ENCODE measurements at regions not wholly inside any gene's neighbourhood (a gene's known extent, or its start where the extent isn't known, plus 50 kb on each side); places are given as distances from the start of the nearest gene placed in this dataset.
"Not testable (repeated sequence)": the region's sequence is repeated elsewhere in the genome, so short reads cannot be mapped to it uniquely, and the experiment has no call there.

- no peaks in the 10 kb centered on the region for H3K27me3 ChIP-seq (ENCODE audit: control insufficient read depth in 1 of 2, insufficient read depth in 2 of 2, low read length in 2 of 2)
- no peaks in the 10 kb centered on the region for H3K9me3 ChIP-seq (ENCODE audit: control insufficient read depth in 2 of 2, insufficient read depth in 1 of 2, low read depth in 1 of 2, low read length in 1 of 2)
- 27 to 36% methylated on average over 2 of the region's 2 CpGs for WGBS, 2 donors
- H3K4me3 ChIP-seq (ENCODE audit: low read depth in 1 of 2, low read length in 2 of 2) = no peak overlapping the region
- no peaks in the 10 kb centered on the region for H3K36me3 ChIP-seq (ENCODE audit: control insufficient read depth in 2 of 2, insufficient read depth in 2 of 2, low read length in 1 of 2)
- no peaks in the 10 kb centered on the region for H3K4me1 ChIP-seq (ENCODE audit: control insufficient read depth in 2 of 2, insufficient read depth in 2 of 2, low read length in 1 of 2)
- no peak overlapping the region for H3K27ac ChIP-seq (ENCODE audit: low read depth in 2 of 2, low read length in 1 of 2)
Observed at GRCh38 chr5:126274076-126274762, 149.0 kb upstream of the GRAMD2B start.

- no peaks in the 10 kb centered on the region for H3K27me3 ChIP-seq (ENCODE audit: control insufficient read depth in 1 of 2, insufficient read depth in 2 of 2, low read length in 2 of 2)
- no peaks in the 10 kb centered on the region for H3K9me3 ChIP-seq (ENCODE audit: control insufficient read depth in 2 of 2, insufficient read depth in 1 of 2, low read depth in 1 of 2, low read length in 1 of 2)
- no peaks in the 10 kb centered on the region for H3K36me3 ChIP-seq (ENCODE audit: control insufficient read depth in 2 of 2, insufficient read depth in 2 of 2, low read length in 1 of 2)
- H3K27ac ChIP-seq (ENCODE audit: low read depth in 2 of 2, low read length in 1 of 2) = no peak overlapping the region
- H3K4me1 ChIP-seq (ENCODE audit: control insufficient read depth in 2 of 2, insufficient read depth in 2 of 2, low read length in 1 of 2) = no peaks in the 10 kb centered on the region
- 29 to 54% methylated on average over 3 of the region's 3 CpGs for WGBS, 2 donors
- H3K4me3 ChIP-seq (ENCODE audit: low read depth in 1 of 2, low read length in 2 of 2) = no peak overlapping the region
Observed at GRCh38 chr5:126274763-126275125, 148.5 kb upstream of the GRAMD2B start.

GRCh38 chr5:126277762-126278161, 145.4 kb upstream of the GRAMD2B start:
- no peak overlapping the region for H3K4me3 ChIP-seq (ENCODE audit: low read depth in 1 of 2, low read length in 2 of 2)
- H3K27me3 ChIP-seq (ENCODE audit: control insufficient read depth in 1 of 2, insufficient read depth in 2 of 2, low read length in 2 of 2) = no peaks in the 10 kb centered on the region

GRCh38 chr5:126280343-126280742, 142.9 kb upstream of the GRAMD2B start:
- Histone ChIP-seq H3K27me3 (ENCODE audit: control insufficient read depth in 1 of 2, insufficient read depth in 2 of 2, low read length in 2 of 2) (no peaks in the 10 kb centered on the region), H3K4me1 (ENCODE audit: control insufficient read depth in 2 of 2, insufficient read depth in 2 of 2, low read length in 1 of 2) (no peaks in the 10 kb centered on the region), H3K4me3 (ENCODE audit: low read depth in 1 of 2, low read length in 2 of 2) (no peak overlapping the region), H3K36me3 (ENCODE audit: control insufficient read depth in 2 of 2, insufficient read depth in 2 of 2, low read length in 1 of 2) (no peaks in the 10 kb centered on the region), H3K9me3 (ENCODE audit: control insufficient read depth in 2 of 2, insufficient read depth in 1 of 2, low read depth in 1 of 2, low read length in 1 of 2) (no peaks in the 10 kb centered on the region), H3K27ac (ENCODE audit: low read depth in 2 of 2, low read length in 1 of 2) (no peak overlapping the region)
- 67 to 75% methylated on average over 1 of the region's 1 CpG for WGBS, 2 donors

More at GRCh38 chr5:126277762-126278161, 145.4 kb upstream of the GRAMD2B start:
- H3K4me1 ChIP-seq (ENCODE audit: control insufficient read depth in 2 of 2, insufficient read depth in 2 of 2, low read length in 1 of 2) = no peaks in the 10 kb centered on the region
- no peaks in the 10 kb centered on the region for H3K9me3 ChIP-seq (ENCODE audit: control insufficient read depth in 2 of 2, insufficient read depth in 1 of 2, low read depth in 1 of 2, low read length in 1 of 2)
- no peak overlapping the region for H3K27ac ChIP-seq (ENCODE audit: low read depth in 2 of 2, low read length in 1 of 2)
- H3K36me3 ChIP-seq (ENCODE audit: control insufficient read depth in 2 of 2, insufficient read depth in 2 of 2, low read length in 1 of 2) = no peaks in the 10 kb centered on the region

- Histone ChIP-seq H3K4me1 (ENCODE audit: control insufficient read depth in 2 of 2, insufficient read depth in 2 of 2, low read length in 1 of 2) (no peaks in the 10 kb centered on the region), H3K36me3 (ENCODE audit: control insufficient read depth in 2 of 2, insufficient read depth in 2 of 2, low read length in 1 of 2) (no peaks in the 10 kb centered on the region), H3K27me3 (ENCODE audit: control insufficient read depth in 1 of 2, insufficient read depth in 2 of 2, low read length in 2 of 2) (no peaks in the 10 kb centered on the region), H3K27ac (ENCODE audit: low read depth in 2 of 2, low read length in 1 of 2) (no peak overlapping the region), H3K9me3 (ENCODE audit: control insufficient read depth in 2 of 2, insufficient read depth in 1 of 2, low read depth in 1 of 2, low read length in 1 of 2) (no peaks in the 10 kb centered on the region), H3K4me3 (ENCODE audit: low read depth in 1 of 2, low read length in 2 of 2) (no peak overlapping the region)
Observed at GRCh38 chr5:126280846-126281245, 142.4 kb upstream of the GRAMD2B start.

GRCh38 chr5:126284977-126285696, 138.1 kb upstream of the GRAMD2B start:
- Histone ChIP-seq H3K36me3 (ENCODE audit: control insufficient read depth in 2 of 2, insufficient read depth in 2 of 2, low read length in 1 of 2) (no peaks in the 10 kb centered on the region), H3K4me3 (ENCODE audit: low read depth in 1 of 2, low read length in 2 of 2) (no peak overlapping the region), H3K27me3 (ENCODE audit: control insufficient read depth in 1 of 2, insufficient read depth in 2 of 2, low read length in 2 of 2) (no peaks in the 10 kb centered on the region), H3K27ac (ENCODE audit: low read depth in 2 of 2, low read length in 1 of 2) (no peak overlapping the region), H3K4me1 (ENCODE audit: control insufficient read depth in 2 of 2, insufficient read depth in 2 of 2, low read length in 1 of 2) (no peaks in the 10 kb centered on the region), H3K9me3 (ENCODE audit: control insufficient read depth in 2 of 2, insufficient read depth in 1 of 2, low read depth in 1 of 2, low read length in 1 of 2) (no peaks in the 10 kb centered on the region)
- 51 to 66% methylated on average over 6 of the region's 6 CpGs for WGBS, 2 donors

GRCh38 chr5:126296121-126296520, 127.1 kb upstream of the GRAMD2B start:
- not testable (repeated sequence) for H3K9me3 ChIP-seq (ENCODE audit: control insufficient read depth in 2 of 2, insufficient read depth in 1 of 2, low read depth in 1 of 2, low read length in 1 of 2); H3K27me3 ChIP-seq (ENCODE audit: control insufficient read depth in 1 of 2, insufficient read depth in 2 of 2, low read length in 2 of 2); H3K36me3 ChIP-seq (ENCODE audit: control insufficient read depth in 2 of 2, insufficient read depth in 2 of 2, low read length in 1 of 2); H3K4me3 ChIP-seq (ENCODE audit: low read depth in 1 of 2, low read length in 2 of 2); H3K27ac ChIP-seq (ENCODE audit: low read depth in 2 of 2, low read length in 1 of 2); H3K4me1 ChIP-seq (ENCODE audit: control insufficient read depth in 2 of 2, insufficient read depth in 2 of 2, low read length in 1 of 2)
- WGBS, 2 donors = 92 to 94% methylated on average over 2 of the region's 3 CpGs

GRCh38 chr5:126300293-126300692, 122.9 kb upstream of the GRAMD2B start:
- no peaks in the 10 kb centered on the region for H3K27me3 ChIP-seq (ENCODE audit: control insufficient read depth in 1 of 2, insufficient read depth in 2 of 2, low read length in 2 of 2)
- no peak overlapping the region for H3K4me3 ChIP-seq (ENCODE audit: low read depth in 1 of 2, low read length in 2 of 2)
- no peaks in the 10 kb centered on the region for H3K9me3 ChIP-seq (ENCODE audit: control insufficient read depth in 2 of 2, insufficient read depth in 1 of 2, low read depth in 1 of 2, low read length in 1 of 2)
- H3K27ac ChIP-seq (ENCODE audit: low read depth in 2 of 2, low read length in 1 of 2) = no peak overlapping the region
- H3K36me3 ChIP-seq (ENCODE audit: control insufficient read depth in 2 of 2, insufficient read depth in 2 of 2, low read length in 1 of 2) = no peaks in the 10 kb centered on the region
- H3K4me1 ChIP-seq (ENCODE audit: control insufficient read depth in 2 of 2, insufficient read depth in 2 of 2, low read length in 1 of 2) = no peaks in the 10 kb centered on the region
- 90 to 94% methylated on average over 3 of the region's 3 CpGs for WGBS, 2 donors

GRCh38 chr5:126301056-126301455, 122.2 kb upstream of the GRAMD2B start:
- 77 to 83% methylated on average over 3 of the region's 3 CpGs for WGBS, 2 donors
- Histone ChIP-seq H3K36me3 (ENCODE audit: control insufficient read depth in 2 of 2, insufficient read depth in 2 of 2, low read length in 1 of 2) (no peaks in the 10 kb centered on the region), H3K4me1 (ENCODE audit: control insufficient read depth in 2 of 2, insufficient read depth in 2 of 2, low read length in 1 of 2) (no peaks in the 10 kb centered on the region), H3K27me3 (ENCODE audit: control insufficient read depth in 1 of 2, insufficient read depth in 2 of 2, low read length in 2 of 2) (no peaks in the 10 kb centered on the region), H3K9me3 (ENCODE audit: control insufficient read depth in 2 of 2, insufficient read depth in 1 of 2, low read depth in 1 of 2, low read length in 1 of 2) (no peaks in the 10 kb centered on the region), H3K27ac (ENCODE audit: low read depth in 2 of 2, low read length in 1 of 2) (no peak overlapping the region), H3K4me3 (ENCODE audit: low read depth in 1 of 2, low read length in 2 of 2) (no peak overlapping the region)

- no peak overlapping the region for H3K27ac ChIP-seq (ENCODE audit: low read depth in 2 of 2, low read length in 1 of 2)
- H3K36me3 ChIP-seq (ENCODE audit: control insufficient read depth in 2 of 2, insufficient read depth in 2 of 2, low read length in 1 of 2) = no peaks in the 10 kb centered on the region
- H3K4me3 ChIP-seq (ENCODE audit: low read depth in 1 of 2, low read length in 2 of 2) = no peak overlapping the region
- H3K27me3 ChIP-seq (ENCODE audit: control insufficient read depth in 1 of 2, insufficient read depth in 2 of 2, low read length in 2 of 2) = no peaks in the 10 kb centered on the region
- H3K4me1 ChIP-seq (ENCODE audit: control insufficient read depth in 2 of 2, insufficient read depth in 2 of 2, low read length in 1 of 2) = no peaks in the 10 kb centered on the region
- H3K9me3 ChIP-seq (ENCODE audit: control insufficient read depth in 2 of 2, insufficient read depth in 1 of 2, low read depth in 1 of 2, low read length in 1 of 2) = no peaks in the 10 kb centered on the region
Observed at GRCh38 chr5:126309860-126310259, 113.3 kb upstream of the GRAMD2B start.

Data from esophagus (tissue), 2 donors.